GM12878 (cell line): ENCODE measurements at regions not wholly inside any gene's neighbourhood (a gene's known extent, or its start where the extent isn't known, plus 50 kb on each side); places are given as distances from the start of the nearest gene placed in this dataset.

Experiments used
- EZH2 ChIP-seq: IDR thresholded peaks from 2 replicates; pipeline ENCODE4 v1.6.1; 2012; ENCODE audit warnings: low read depth, mild to moderate bottlenecking, control low read depth, inconsistent platforms, low read length, borderline replicate concordance; ENCODE audit not compliant: control insufficient read depth
- LARP7 ChIP-seq: fragments of 450-650 bp; IDR thresholded peaks from 2 replicates; pipeline ENCODE4 v1.6.1; 2017; ENCODE audit warnings: mild to moderate bottlenecking
- ZNF622 ChIP-seq: fragments of 450-650 bp; IDR thresholded peaks from 2 replicates; pipeline ENCODE4 v1.6.1; 2017; ENCODE audit warnings: mild to moderate bottlenecking, inconsistent platforms

DNA sequence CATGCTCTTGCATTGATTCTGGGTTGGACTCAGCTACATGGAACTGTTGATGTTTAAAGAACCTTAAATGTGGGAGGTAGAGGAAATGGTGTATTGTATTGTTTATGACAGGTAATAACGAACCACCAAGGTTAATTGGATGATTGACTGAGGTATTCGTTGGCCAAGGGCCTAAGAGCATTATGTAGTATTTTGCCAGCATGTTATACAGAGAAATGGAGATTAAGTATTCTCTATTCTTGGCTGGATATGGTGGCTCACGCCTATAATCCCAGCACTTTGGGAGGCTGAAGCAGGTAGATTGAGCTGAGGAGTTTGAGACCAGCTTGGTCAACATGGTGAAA is 59.0 kb upstream of the CDK20 start:
- TF ChIP-seq ZNF622 (no peak), LARP7 (no peak), EZH2 (no peak)
